PC-9 (cell line): ENCODE measurements at regions not wholly inside any gene's neighbourhood (a gene's known extent, or its start where the extent isn't known, plus 50 kb on each side); places are given as distances from the start of the nearest gene placed in this dataset.

ENCODE experiments used
- BruUV-seq: library from RNA; stranded (reverse); fragments of 400-500 nt; replicated peaks from 2 replicates; lab custom pipeline; 2021; lab: Mats Ljungman, UMichigan
- CTCF ChIA-PET: fragments of 300-600 bp; sonication (Branson Sonifier 250); formaldehyde crosslinking; loops from one replicate; lab custom pipeline; 2022; ENCODE audit warnings: antibody characterized with exemption; lab: Charles Lee
- POLR2A ChIA-PET: fragments of 300-600 bp; sonication (Branson Sonifier 250); formaldehyde crosslinking; loops from one replicate; lab custom pipeline; 2022; ENCODE audit warnings: antibody characterized with exemption; ENCODE audit not compliant: unreplicated experiment; lab: Charles Lee
- DNase-seq, 2 experiments: peaks; one replicate each; pipeline versions ENCODE4 v3.0.0 to v3.0.0-alpha.2; 2015 to 2022; ENCODE audit warnings: mixed read lengths in 1 of 2
- H2AFZ ChIP-seq: fragments of 200-600 bp; sonication (generic); 2 replicates; pipeline ENCODE4 v1.8.1; 2017; ENCODE audit warnings: antibody characterized with exemption
- H3F3A ChIP-seq: fragments of 200-600 bp; sonication (generic); 2 replicates; pipeline ENCODE4 v1.8.1; 2017; ENCODE audit warnings: antibody characterized with exemption, mild to moderate bottlenecking, low read depth; ENCODE audit not compliant: insufficient read depth
- H3K27ac ChIP-seq: fragments of 200-600 bp; sonication (generic); 2 replicates; pipeline ENCODE4 v1.6.1; 2016; ENCODE audit warnings: mixed run types
- H3K27me3 ChIP-seq: fragments of 200-600 bp; sonication (generic); 2 replicates; pipeline ENCODE4 v1.6.1; 2016; ENCODE audit warnings: low read depth, mixed run types; ENCODE audit not compliant: insufficient read depth
- H3K36me3 ChIP-seq: fragments of 200-600 bp; sonication (generic); 2 replicates; pipeline ENCODE4 v1.6.1; 2016; ENCODE audit warnings: low read depth, mixed run types
- H3K4me1 ChIP-seq: fragments of 200-600 bp; sonication (generic); replicated peaks from 2 replicates; pipeline ENCODE4 v1.6.1; 2016; ENCODE audit warnings: mixed run types; ENCODE audit not compliant: insufficient read depth
- H3K4me2 ChIP-seq: fragments of 200-600 bp; sonication (generic); 2 replicates; pipeline ENCODE4 v1.6.1; 2017; ENCODE audit warnings: mixed run types
- H3K4me3 ChIP-seq: fragments of 200-600 bp; sonication (generic); 2 replicates; pipeline ENCODE4 v1.6.1; 2016; ENCODE audit warnings: mixed run types
- H3K79me2 ChIP-seq: fragments of 200-600 bp; sonication (generic); 2 replicates; pipeline ENCODE4 v1.6.1; 2017; ENCODE audit warnings: low read depth, mixed run types
- H3K9me2 ChIP-seq: fragments of 200-600 bp; sonication (generic); 2 replicates; pipeline ENCODE4 v1.8.1; 2017; ENCODE audit warnings: mild to moderate bottlenecking; ENCODE audit not compliant: insufficient read depth
- H3K9me3 ChIP-seq: fragments of 200-600 bp; sonication (generic); 2 replicates; pipeline ENCODE4 v1.8.1; 2016; ENCODE audit warnings: low read depth; ENCODE audit not compliant: insufficient read depth
- H4K20me1 ChIP-seq: fragments of 200-600 bp; sonication (generic); 2 replicates; pipeline ENCODE4 v1.8.1; 2017; ENCODE audit not compliant: insufficient read depth
- CTCF ChIP-seq: fragments of 200-600 bp; sonication (generic); conservative IDR thresholded peaks from 2 replicates; pipeline ENCODE4 v1.6.1; 2017; ENCODE audit warnings: mixed run types, antibody characterized with exemption, mild to moderate bottlenecking, moderate library complexity
- EZH2 ChIP-seq: fragments of 200-600 bp; sonication (generic); IDR thresholded peaks from 2 replicates; pipeline ENCODE4 v1.8.0; 2017; ENCODE audit warnings: antibody characterized with exemption, low read depth
- intact Hi-C: fragments of 100-400 bp; cut with micrococcal nuclease; formaldehyde crosslinking; loops from one replicate; pipeline ENCODE4 v1.10.0; 2022; ENCODE audit not compliant: unreplicated experiment

- DNase-seq: no peak
- H3F3A ChIP-seq: no peaks in the 10 kb centered on the region
- no peaks in the 10 kb centered on the region for H3K79me2 ChIP-seq
- H3K27me3 ChIP-seq: no peaks in the 10 kb centered on the region
- CTCF ChIA-PET: interaction anchor here (0.7 kb wide), 1 partner anchor 9 kb away, joined by 4 read pairs; no protein-coding TSS in a partner anchor
- BruUV-seq: no TSS peak
- no peak overlapping the region for H3K4me2 ChIP-seq
- H3K4me3 ChIP-seq: no peak overlapping the region
- H3K9me2 ChIP-seq: no peaks in the 10 kb centered on the region
- POLR2A ChIA-PET: no interaction called here
- no peaks in the 10 kb centered on the region for H3K36me3 ChIP-seq
- H4K20me1 ChIP-seq: no peaks in the 10 kb centered on the region
- TF ChIP-seq EZH2 (no peak), CTCF (no peak)
- H2AFZ ChIP-seq: no peak overlapping the region
- H3K27ac ChIP-seq: no peak overlapping the region
- H3K4me1 ChIP-seq: no peaks in the 10 kb centered on the region
- H3K9me3 ChIP-seq: no peaks in the 10 kb centered on the region
- intact Hi-C loops: no loop called here
Observed at GRCh38 chr17:13940858-13941665, 128.2 kb upstream of the COX10 start.

- no peak overlapping the region for H2AFZ ChIP-seq
- TF ChIP-seq EZH2: no peak
- TF ChIP-seq CTCF: no peak
- no peaks in the 10 kb centered on the region for H3K9me3 ChIP-seq
- H3K4me3 ChIP-seq: no peak overlapping the region
- ChIA-PET CTCF (no interaction called here), POLR2A (no interaction called here)
- H3F3A ChIP-seq: no peaks in the 10 kb centered on the region
- H3K27ac ChIP-seq: no peak overlapping the region
- no peaks in the 10 kb centered on the region for H3K36me3 ChIP-seq
- H3K79me2 ChIP-seq: no peaks in the 10 kb centered on the region
- DNase-seq: no peak
- intact Hi-C loops: no loop called here
- no peaks in the 10 kb centered on the region for H3K4me1 ChIP-seq
- H3K27me3 ChIP-seq: no peaks in the 10 kb centered on the region
- H4K20me1 ChIP-seq: no peaks in the 10 kb centered on the region
- no peak overlapping the region for H3K4me2 ChIP-seq
- BruUV-seq: no TSS peak
- H3K9me2 ChIP-seq: no peaks in the 10 kb centered on the region
Observed at GRCh38 chr17:13941781-13942180, 127.5 kb upstream of the COX10 start.

- no peaks in the 10 kb centered on the region for H3K9me3 ChIP-seq
- H3K36me3 ChIP-seq: no peaks in the 10 kb centered on the region
- H2AFZ ChIP-seq: no peak overlapping the region
- H3K4me3 ChIP-seq: no peak overlapping the region
- H3K27ac ChIP-seq: no peak overlapping the region
- H3F3A ChIP-seq: no peaks in the 10 kb centered on the region
- no peaks in the 10 kb centered on the region for H3K79me2 ChIP-seq
- intact Hi-C loops: no loop called here
- ChIA-PET POLR2A (no interaction called here), CTCF (no interaction called here)
- no TSS peak for BruUV-seq
- peaks cover 11% of the 10 kb centered on the region for H3K27me3 ChIP-seq
- H3K9me2 ChIP-seq: no peaks in the 10 kb centered on the region
- TF ChIP-seq CTCF: no peak
- no peak for TF ChIP-seq EZH2
- no peak for DNase-seq
- H3K4me2 ChIP-seq: no peak overlapping the region
- H3K4me1 ChIP-seq: no peaks in the 10 kb centered on the region
- no peaks in the 10 kb centered on the region for H4K20me1 ChIP-seq
Observed at GRCh38 chr17:13943909-13944308, 125.4 kb upstream of the COX10 start.
